HG03175 (cell line): ENCODE measurements at regions not wholly inside any gene's neighbourhood (a gene's known extent, or its start where the extent isn't known, plus 50 kb on each side); places are given as distances from the start of the nearest gene placed in this dataset.

Experiments used
- ATAC-seq: cut with Tn5 transposase; IDR thresholded peaks from one replicate; pipeline ENCODE4 v1.9.1; 2021; ENCODE audit warnings: mild to moderate bottlenecking, moderate library complexity; ENCODE audit not compliant: unreplicated experiment

DNA sequence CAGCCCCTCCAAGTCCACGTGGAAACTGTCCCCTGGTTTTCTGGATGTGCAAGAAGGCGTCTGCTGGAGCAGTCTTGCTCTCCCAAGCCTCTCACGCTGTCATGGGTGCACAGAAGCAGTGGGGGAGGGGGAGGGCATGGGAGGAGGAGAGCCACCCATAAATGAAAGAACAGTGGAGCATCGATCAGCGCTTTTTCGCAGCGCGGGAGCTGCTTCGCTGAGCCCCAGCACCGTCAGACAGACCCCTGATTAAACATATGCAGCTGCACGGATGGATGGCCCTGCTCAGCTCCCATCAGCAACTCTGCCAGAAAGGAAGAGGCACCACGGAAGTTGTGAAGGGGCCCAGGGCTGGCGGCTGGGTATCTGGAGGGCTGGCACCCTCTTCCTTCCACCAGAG is 264.9 kb downstream of the UQCRFS1 start:
- ATAC-seq, result no peak

DNA sequence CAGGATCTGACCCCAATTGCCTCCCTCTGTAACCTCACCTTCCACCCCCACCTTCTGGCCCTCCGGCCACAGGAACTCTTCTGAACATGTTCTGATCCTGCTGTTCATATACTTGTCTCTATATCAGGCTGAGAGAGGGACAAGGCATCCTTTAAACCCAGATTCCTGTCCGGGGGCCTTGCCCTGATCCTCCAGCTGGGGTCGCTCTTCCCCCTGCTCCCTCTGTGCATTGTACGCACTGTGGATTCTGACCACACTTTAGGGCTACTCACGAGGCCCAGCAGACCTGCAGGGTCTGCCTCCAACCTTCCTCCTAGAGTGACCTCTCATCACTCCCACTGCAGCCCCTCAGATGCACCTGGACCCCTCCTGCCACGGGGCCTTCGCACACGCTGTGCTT is 269.3 kb downstream of the UQCRFS1 start:
- ATAC-seq, result no peak

DNA sequence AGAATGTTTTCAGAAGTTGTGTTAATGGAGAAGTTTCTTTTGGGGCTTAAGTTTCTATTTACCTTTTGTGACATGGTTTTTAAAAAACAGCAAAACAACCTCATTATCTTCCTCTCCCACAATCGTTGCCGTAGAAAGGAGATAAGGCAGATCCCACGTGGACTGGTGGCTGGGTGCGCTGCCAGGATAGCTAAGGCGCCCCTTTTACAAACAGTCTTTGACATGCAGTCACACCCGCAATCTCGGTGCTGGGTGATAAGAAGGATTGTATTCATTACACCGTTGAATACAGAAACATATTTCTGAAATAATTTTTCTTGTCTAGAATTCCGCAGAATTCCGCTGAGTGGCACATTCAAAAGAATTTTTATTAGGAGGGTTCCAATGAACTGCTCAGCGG is 271.1 kb downstream of the UQCRFS1 start:
- no peak for ATAC-seq

GRCh38 chr19:28940751-28941500 is 272.0 kb downstream of the UQCRFS1 start:
- ATAC-seq, result no peak

GRCh38 chr19:28939236-28939635 is 273.7 kb downstream of the UQCRFS1 start:
- ATAC-seq, result no peak

DNA sequence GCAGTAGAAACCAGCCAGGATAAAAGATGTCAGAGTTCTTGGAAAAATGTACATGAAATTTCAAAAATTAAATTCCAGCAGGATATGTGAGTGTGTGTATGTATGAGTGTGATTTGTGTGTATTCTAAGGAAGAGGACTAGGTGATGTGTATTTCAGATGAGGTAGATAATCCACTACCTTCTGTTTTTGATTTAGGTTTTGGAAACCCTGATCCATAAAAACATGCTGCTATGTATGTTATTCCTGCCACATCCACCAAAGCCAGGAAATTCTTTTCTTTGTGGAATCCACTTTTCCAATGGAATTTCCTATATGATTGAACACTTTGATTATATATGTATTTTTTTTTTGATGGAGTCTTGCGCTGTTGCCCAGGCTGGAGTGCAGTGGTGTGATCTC is 276.9 kb downstream of the UQCRFS1 start:
- no peak for ATAC-seq

DNA sequence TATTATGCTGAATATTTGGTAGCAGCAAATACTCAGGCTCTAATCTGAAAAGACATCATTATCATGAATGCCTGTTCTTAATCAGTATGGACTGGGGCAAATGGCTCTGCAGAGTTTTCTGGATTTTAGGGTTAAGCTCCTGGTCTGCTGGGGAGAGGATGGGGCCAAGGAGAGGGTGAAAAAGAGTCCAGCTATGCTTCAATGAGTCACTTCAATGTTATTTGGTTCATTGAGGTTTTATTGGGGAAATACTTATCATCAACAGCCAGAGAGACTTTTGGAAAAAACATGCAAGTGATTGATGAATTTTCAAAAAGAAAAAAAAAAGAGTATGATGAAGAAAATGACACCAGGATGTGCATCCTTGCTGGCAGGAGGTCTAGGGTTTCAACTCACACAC is 278.3 kb downstream of the UQCRFS1 start:
- no peak for ATAC-seq

- no peak for ATAC-seq
Measured at GRCh38 chr19:28933039-28933438, 279.9 kb downstream of the UQCRFS1 start.

DNA sequence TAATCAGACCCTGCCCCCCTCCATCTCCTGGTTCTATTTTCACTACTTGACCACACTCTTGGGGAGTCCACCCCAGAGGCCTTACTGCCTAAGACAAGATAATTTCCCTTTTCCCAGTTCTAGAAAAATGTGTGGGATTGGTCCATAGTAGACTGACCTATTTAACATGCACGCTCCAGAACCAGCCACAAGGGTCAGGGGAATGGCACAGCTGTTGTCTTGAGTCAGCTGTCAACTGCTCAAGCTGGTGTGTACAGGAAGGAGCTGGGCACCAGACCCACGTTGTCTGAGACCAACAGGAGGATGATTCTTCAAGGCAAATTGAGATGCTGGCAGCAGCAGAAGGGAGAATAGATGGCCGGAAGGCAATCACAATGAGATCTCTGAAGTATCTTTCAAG is 280.5 kb downstream of the UQCRFS1 start:
- no peak for ATAC-seq

GRCh38 chr19:28929006-28929405 is 283.9 kb downstream of the UQCRFS1 start:
- no peak for ATAC-seq

- ATAC-seq, result no peak
Measured at GRCh38 chr19:28927456-28927855, 285.5 kb downstream of the UQCRFS1 start.

- no peak for ATAC-seq
Measured at GRCh38 chr19:28920269-28921066, 292.5 kb downstream of the UQCRFS1 start.

- ATAC-seq, result no peak
Measured at GRCh38 chr19:28917621-28918020, 295.3 kb downstream of the UQCRFS1 start.

DNA sequence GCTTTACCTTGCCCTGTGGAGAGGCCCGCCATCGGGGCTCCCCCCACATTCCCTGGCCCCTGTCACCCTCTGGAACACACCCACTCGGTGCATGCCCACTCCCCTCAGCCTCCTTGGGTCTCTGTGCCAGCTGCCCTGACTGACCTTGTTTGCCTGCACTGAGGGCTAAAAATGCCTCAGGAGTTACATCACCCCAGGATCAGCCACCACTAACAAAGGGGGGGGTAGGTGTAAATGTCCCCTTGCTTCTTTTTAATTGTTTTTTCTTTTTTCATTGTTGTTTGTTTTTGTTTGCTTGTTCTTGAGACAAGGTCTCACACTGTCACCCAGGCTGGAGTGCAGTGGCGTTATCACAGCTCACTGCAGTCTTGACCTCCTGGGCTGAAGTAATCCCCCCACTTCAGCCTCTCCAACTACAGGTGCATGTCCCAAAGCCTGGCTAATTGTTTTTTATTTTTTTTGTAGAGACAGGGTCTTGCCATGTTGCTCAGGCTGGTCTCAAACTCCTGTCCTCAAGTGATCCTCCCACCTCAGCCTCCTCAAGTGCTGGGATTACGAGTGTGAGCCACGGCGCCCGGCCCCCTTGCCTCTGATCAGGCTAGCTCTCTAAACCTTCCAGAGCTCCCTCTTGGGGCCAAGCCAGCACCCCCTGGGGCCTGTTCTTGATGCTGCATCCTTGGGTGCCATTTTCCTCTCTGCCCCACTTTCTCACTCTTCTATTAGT is 297.1 kb downstream of the UQCRFS1 start:
- ATAC-seq, result no peak

DNA sequence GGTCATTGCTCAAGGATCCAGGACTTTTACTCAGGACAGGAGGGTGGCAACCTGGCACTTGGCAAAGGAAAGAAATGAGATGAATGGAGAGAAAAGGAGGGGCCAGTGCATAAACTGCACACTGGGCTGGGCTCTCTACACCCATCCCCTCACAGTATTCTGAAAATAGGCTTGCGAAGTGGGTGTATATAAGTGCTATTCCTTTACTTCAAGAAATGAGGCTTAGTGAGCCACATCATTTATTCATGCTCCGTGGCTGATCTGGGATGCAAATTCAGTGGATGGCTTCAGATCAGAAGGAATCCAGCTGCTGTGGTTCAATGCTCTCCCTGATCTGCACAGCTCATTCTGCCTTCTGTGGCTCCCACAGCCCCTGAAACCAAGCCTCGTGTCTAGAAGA is 297.7 kb downstream of the UQCRFS1 start:
- ATAC-seq, result no peak

GRCh38 chr19:28914173-28914572 is 298.8 kb downstream of the UQCRFS1 start:
- no peak for ATAC-seq

DNA sequence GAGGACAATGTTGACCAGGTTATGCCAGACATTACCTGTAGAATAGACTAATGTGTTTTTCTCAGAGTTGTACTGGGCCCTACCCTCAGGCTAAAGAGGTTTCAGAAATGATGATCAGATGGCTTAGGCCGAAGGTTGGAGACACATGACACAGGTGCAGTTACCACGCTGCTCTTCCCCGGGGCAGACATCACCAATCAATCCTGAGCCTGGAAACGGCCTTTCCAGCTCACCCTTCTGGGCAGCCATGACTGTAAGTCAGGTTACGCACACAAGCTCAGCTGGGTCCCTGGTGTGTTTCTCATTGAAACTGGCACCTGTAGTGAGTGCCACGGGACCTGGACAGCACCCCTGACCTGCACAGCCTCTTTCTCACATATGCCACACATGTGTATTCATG is 299.3 kb downstream of the UQCRFS1 start:
- no peak for ATAC-seq

- no peak for ATAC-seq
Measured at GRCh38 chr19:28908941-28909340, 304.0 kb downstream of the UQCRFS1 start.

- ATAC-seq, result no peak
Measured at GRCh38 chr19:28907534-28907933, 305.4 kb downstream of the UQCRFS1 start.

DNA sequence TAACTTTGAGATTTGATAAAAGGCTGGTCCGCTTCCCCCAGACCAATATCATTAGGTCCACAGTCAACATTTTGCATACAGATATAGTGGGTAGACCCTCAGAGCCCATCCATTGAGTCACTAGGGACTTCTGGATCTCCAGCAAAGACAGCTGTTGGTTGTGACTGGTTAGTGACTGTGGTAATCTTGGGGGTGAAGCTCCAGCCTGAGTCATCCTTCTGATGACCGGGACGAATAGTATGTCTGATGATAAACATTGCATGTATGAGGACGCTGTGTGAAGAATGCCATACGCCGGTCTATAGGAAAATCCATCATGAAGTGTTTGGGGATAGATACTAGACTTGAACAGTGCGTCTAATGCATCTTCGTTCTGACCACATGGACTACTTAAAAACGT is 307.0 kb downstream of the UQCRFS1 start:
- ATAC-seq, result no peak

GRCh38 chr19:28899703-28900102 is 313.2 kb downstream of the UQCRFS1 start:
- no peak for ATAC-seq

GRCh38 chr19:28898249-28898648 is 314.7 kb downstream of the UQCRFS1 start:
- no peak for ATAC-seq
